ENCODE measurements at regions not wholly inside any gene's neighbourhood (a gene's known extent, or its start where the extent isn't known, plus 50 kb on each side); places are given as distances from the start of the nearest gene placed in this dataset.
"Not testable (repeated sequence)": the region's sequence is repeated elsewhere in the genome, so short reads cannot be mapped to it uniquely, and the experiment has no call there.

DNA sequence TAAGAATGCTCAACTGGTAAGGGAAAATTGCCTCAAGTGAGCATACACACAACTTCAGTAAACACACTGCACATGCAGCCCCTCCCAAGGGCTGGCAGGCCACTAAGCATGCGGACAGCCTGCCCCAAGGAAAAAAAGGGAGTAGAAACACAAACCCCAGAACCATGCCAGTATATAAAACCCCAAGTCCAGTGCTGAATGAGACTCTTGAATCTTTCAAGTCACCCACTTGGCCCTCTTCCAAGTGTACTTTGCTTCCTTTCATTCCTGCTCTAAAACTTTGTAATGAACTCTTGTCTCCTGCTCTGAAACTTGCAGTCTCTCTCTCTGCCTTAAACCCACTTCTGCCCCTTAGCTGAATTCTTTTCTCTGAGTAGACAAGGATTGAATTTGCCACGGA is 736.4 kb downstream of the RNF144A start:
- Mint-ChIP-seq H3K27me3 (ENCODE audit: low read depth in 3 of 3) (peaks cover 0 to 4% (median 2%) of the 10 kb centered on the region in 3 donors), H3K36me3 (no peaks in the 10 kb centered on the region), H3K4me1 (no peaks in the 10 kb centered on the region), H3K4me3 (no peak overlapping the region), H3K9me3 (peaks cover 0 to 10% (median 3%) of the 10 kb centered on the region in 7 donors), H3K27ac (peak overlapping the region in 1 of 7 donors; percentile 30)
- intact Hi-C loops (cut with micrococcal nuclease), result no loop called here
- Histone ChIP-seq H3K27ac (ENCODE audit: low read depth in 1 of 2, low read length in 2 of 2) (no peak overlapping the region), H2AFZ (ENCODE audit: insufficient read depth, low read depth, low read length, poor library complexity, severe bottlenecking) (no peak overlapping the region), H3K36me3 (replicated peaks in 1 of 2; ENCODE audit: control insufficient read depth in 1 of 2, insufficient read depth in 2 of 2, low read length in 2 of 2) (no peaks in the 10 kb centered on the region), H3K4me3 (replicated peaks in 1 of 3; ENCODE audit: low read depth in 2 of 3, low read length in 3 of 3) (no peak overlapping the region), H3K4me1 (ENCODE audit: control insufficient read depth in 1 of 2, insufficient read depth in 2 of 2, low read length in 2 of 2) (no peaks in the 10 kb centered on the region), H3K4me2 (replicated peaks; ENCODE audit: extremely low read depth, low read length, poor library complexity, severe bottlenecking) (no peak overlapping the region), H4K20me1 (ENCODE audit: insufficient read depth, low read length) (no peaks in the 10 kb centered on the region), H3K79me2 (ENCODE audit: insufficient read depth, low read length) (no peaks in the 10 kb centered on the region), H3K9me3 (replicated peaks in 1 of 2; ENCODE audit: control insufficient read depth in 1 of 2, insufficient read depth in 1 of 2, low read length in 2 of 2) (peaks cover 0 to 5% of the 10 kb centered on the region in 2 donors), H3K27me3 (ENCODE audit: control insufficient read depth in 2 of 2, insufficient read depth in 2 of 2, low read length in 2 of 2) (no peaks in the 10 kb centered on the region), H3K9ac (ENCODE audit: insufficient read depth, low read length, poor library complexity, severe bottlenecking) (no peak overlapping the region)
- no peak for DNase-seq
- TF ChIP-seq CTCF (IDR thresholded peaks at IDR 0.05), result no peak
- WGBS (ENCODE audit: insufficient coverage), result 100% methylated on average over 1 of the region's 2 CpGs

GRCh38 chr2:7655629-7656028 is 738.4 kb downstream of the RNF144A start:
- no CpG with 5 or more reads among the region's 2 CpGs for WGBS (ENCODE audit: insufficient coverage)
- H3K79me2 ChIP-seq (ENCODE audit: insufficient read depth, low read length), result no peaks in the 10 kb centered on the region
- no peak for TF ChIP-seq CTCF (IDR thresholded peaks at IDR 0.05)
- H3K4me2 ChIP-seq (replicated peaks; ENCODE audit: extremely low read depth, low read length, poor library complexity, severe bottlenecking), result no peak overlapping the region
- H3K9ac ChIP-seq (ENCODE audit: insufficient read depth, low read length, poor library complexity, severe bottlenecking), result no peak overlapping the region
- Mint-ChIP-seq H3K36me3 (no peaks in the 10 kb centered on the region), H3K4me1 (no peaks in the 10 kb centered on the region), H3K9me3 (peaks cover 0 to 25% (median 7%) of the 10 kb centered on the region in 7 donors), H3K4me3 (no peak overlapping the region), H3K27me3 (ENCODE audit: low read depth in 3 of 3) (peaks cover 0 to 4% (median 0%) of the 10 kb centered on the region in 3 donors), H3K27ac (no peak overlapping the region)
- no peaks in the 10 kb centered on the region for H4K20me1 ChIP-seq (ENCODE audit: insufficient read depth, low read length)
- H3K9me3 ChIP-seq (replicated peaks in 1 of 2; ENCODE audit: control insufficient read depth in 1 of 2, insufficient read depth in 1 of 2, low read length in 2 of 2), result peaks cover 0 to 14% of the 10 kb centered on the region in 2 donors
- intact Hi-C loops (cut with micrococcal nuclease), result no loop called here
- H3K4me1 ChIP-seq (ENCODE audit: control insufficient read depth in 1 of 2, insufficient read depth in 2 of 2, low read length in 2 of 2), result no peaks in the 10 kb centered on the region
- H3K4me3 ChIP-seq (replicated peaks in 1 of 3; ENCODE audit: low read depth in 2 of 3, low read length in 3 of 3), result no peak overlapping the region
- no peak overlapping the region for H3K27ac ChIP-seq (ENCODE audit: low read depth in 1 of 2, low read length in 2 of 2)
- H3K36me3 ChIP-seq (replicated peaks in 1 of 2; ENCODE audit: control insufficient read depth in 1 of 2, insufficient read depth in 2 of 2, low read length in 2 of 2), result no peaks in the 10 kb centered on the region
- H2AFZ ChIP-seq (ENCODE audit: insufficient read depth, low read depth, low read length, poor library complexity, severe bottlenecking), result no peak overlapping the region
- no peak for DNase-seq
- H3K27me3 ChIP-seq (ENCODE audit: control insufficient read depth in 2 of 2, insufficient read depth in 2 of 2, low read length in 2 of 2), result no peaks in the 10 kb centered on the region

DNA sequence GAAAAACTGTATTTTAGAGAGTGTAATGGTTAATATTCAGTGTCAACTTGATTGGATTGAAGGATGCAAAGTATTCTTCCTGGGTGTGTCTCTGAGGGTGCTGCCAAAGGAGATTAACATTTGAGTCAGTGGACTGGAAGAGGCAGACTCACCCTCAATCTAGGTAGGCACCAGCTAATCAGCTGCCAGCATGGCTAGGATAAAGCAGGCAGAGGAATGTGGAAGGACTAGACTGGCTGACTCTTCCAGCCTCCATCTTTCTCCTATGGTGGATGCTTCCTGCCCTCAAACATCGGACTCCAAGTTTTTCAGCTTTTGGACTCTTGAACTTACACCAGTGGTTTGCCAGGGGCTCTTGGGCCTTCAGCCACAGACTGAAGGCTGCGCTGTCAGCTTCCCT is 740.3 kb downstream of the RNF144A start:
- H3K27ac Mint-ChIP-seq, result not testable (repeated sequence)
- WGBS (ENCODE audit: insufficient coverage), result 83% methylated on average over 1 of the region's 2 CpGs

More for the DNA sequence above, 740.3 kb downstream of the RNF144A start:
- peaks cover 0 to 11% of the 10 kb centered on the region in 2 donors for H3K9me3 ChIP-seq (replicated peaks in 1 of 2; ENCODE audit: control insufficient read depth in 1 of 2, insufficient read depth in 1 of 2, low read length in 2 of 2)
- H3K4me1 Mint-ChIP-seq; H2AFZ ChIP-seq (ENCODE audit: insufficient read depth, low read depth, low read length, poor library complexity, severe bottlenecking); H4K20me1 ChIP-seq (ENCODE audit: insufficient read depth, low read length); H3K4me3 Mint-ChIP-seq; H3K4me2 ChIP-seq (replicated peaks; ENCODE audit: extremely low read depth, low read length, poor library complexity, severe bottlenecking); H3K79me2 ChIP-seq (ENCODE audit: insufficient read depth, low read length); H3K36me3 Mint-ChIP-seq; H3K27ac ChIP-seq (ENCODE audit: low read depth in 1 of 2, low read length in 2 of 2); H3K9ac ChIP-seq (ENCODE audit: insufficient read depth, low read length, poor library complexity, severe bottlenecking); H3K36me3 ChIP-seq (replicated peaks in 1 of 2; ENCODE audit: control insufficient read depth in 1 of 2, insufficient read depth in 2 of 2, low read length in 2 of 2); DNase-seq; H3K4me1 ChIP-seq (ENCODE audit: control insufficient read depth in 1 of 2, insufficient read depth in 2 of 2, low read length in 2 of 2); H3K27me3 Mint-ChIP-seq (ENCODE audit: low read depth in 3 of 3); H3K4me3 ChIP-seq (replicated peaks in 1 of 3; ENCODE audit: low read depth in 2 of 3, low read length in 3 of 3); H3K27me3 ChIP-seq (ENCODE audit: control insufficient read depth in 2 of 2, insufficient read depth in 2 of 2, low read length in 2 of 2); intact Hi-C loops (cut with micrococcal nuclease): not testable (repeated sequence)
- peaks cover 0 to 22% (median 7%) of the 10 kb centered on the region in 7 donors for H3K9me3 Mint-ChIP-seq

Data from CD14-positive monocyte (primary cell).